Lung (tissue), 11 donors: ENCODE measurements at regions not wholly inside any gene's neighbourhood (a gene's known extent, or its start where the extent isn't known, plus 50 kb on each side); places are given as distances from the start of the nearest gene placed in this dataset.

ENCODE experiments used
- ATAC-seq: fragments of 200-7000 bp; cut with Tn5 transposase; one replicate; pipeline ENCODE4 v1.9.1; 2020; ENCODE audit warnings: moderate number of reproducible peaks; ENCODE audit not compliant: insufficient read depth, low FRiP score
- DNase-seq, 3 donors: peaks; one replicate each; pipeline ENCODE4 v3.0.0-alpha.2; 2013 to 2017
- H3K27ac ChIP-seq, 2 donors: one replicate each; pipeline ENCODE4 v1.5.1; 2013; ENCODE audit warnings: mild to moderate bottlenecking in 2 of 2, moderate library complexity in 2 of 2, control low read depth in 1 of 2, inconsistent platforms in 1 of 2, low read depth in 1 of 2, low read length in 1 of 2
- H3K27me3 ChIP-seq, 3 donors: one replicate each; pipeline ENCODE4 v1.5.1; 2013; ENCODE audit warnings: low read length in 2 of 3; ENCODE audit not compliant: control insufficient read depth in 3 of 3, insufficient read depth in 3 of 3
- H3K36me3 ChIP-seq, 4 donors: one replicate each; pipeline ENCODE4 v1.5.1; 2013; ENCODE audit warnings: low read length in 4 of 4, mild to moderate bottlenecking in 1 of 4, moderate library complexity in 1 of 4; ENCODE audit not compliant: control insufficient read depth in 4 of 4, insufficient read depth in 4 of 4
- H3K4me1 ChIP-seq, 5 donors: one replicate each; pipeline ENCODE4 v1.5.1; 2013; ENCODE audit warnings: low read length in 5 of 5, mild to moderate bottlenecking in 2 of 5, moderate library complexity in 1 of 5; ENCODE audit not compliant: control insufficient read depth in 5 of 5, insufficient read depth in 5 of 5
- H3K4me3 ChIP-seq: one replicate; pipeline ENCODE4 v1.5.1; 2013; ENCODE audit warnings: mild to moderate bottlenecking, control low read depth, moderate library complexity
- H3K9ac ChIP-seq, 2 donors: one replicate each; pipeline ENCODE4 v1.5.1; 2013; ENCODE audit warnings: low read length in 2 of 2, control low read depth in 1 of 2; ENCODE audit not compliant: insufficient read depth in 1 of 2
- H3K9me3 ChIP-seq, 4 donors: one replicate each; pipeline ENCODE4 v1.5.1; 2013; ENCODE audit warnings: low read length in 3 of 4, mild to moderate bottlenecking in 1 of 4, moderate library complexity in 1 of 4; ENCODE audit not compliant: control insufficient read depth in 4 of 4, insufficient read depth in 3 of 4
- WGBS, 2 donors: extraction: QIAGEN DNeasy Blood & Tissue Kit; methylation state at CpG; one replicate each; pipeline ENCODE4 v1.1.7; 2013; 5-methylcytosine and 5-hydroxymethylcytosine counted together
- TF ChIP-seq, protein P1 (sequence below): IDR thresholded peaks from 2 replicates; pipeline ENCODE4 v1.5.1; 2012; ENCODE audit warnings: mild to moderate bottlenecking; ENCODE audit errors: control extremely low read depth, extremely low read depth
- donor health status: control.
- donor health status: control.
- donor health status: Bipolar disorder and iron deficiency.
- donor health status: healthy.
- donor health status: DM: yes; HTN: yes; CAD: no.

DNA sequence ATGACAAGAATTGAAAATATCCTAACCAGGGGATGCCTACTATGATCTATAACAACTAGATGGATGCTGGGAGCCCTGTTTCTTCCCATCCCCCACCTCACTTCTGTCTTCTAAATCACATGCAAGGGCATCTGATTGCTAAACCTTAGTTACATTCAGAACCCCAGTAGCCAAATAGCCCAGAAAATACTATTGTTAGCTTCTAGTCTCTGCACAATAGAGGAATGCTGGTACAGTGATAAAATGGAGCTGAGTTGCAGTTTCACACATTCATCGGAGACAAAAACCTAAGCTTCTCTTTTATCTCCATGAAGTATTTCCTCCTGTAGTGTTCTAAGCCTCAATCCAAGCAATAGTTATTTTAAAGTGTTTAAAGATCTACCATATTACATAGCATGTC, 942.9 kb downstream of the RPS29 start:
- ATAC-seq (no peak), DNase-seq (no peak)
- H3K27me3 ChIP-seq: no peaks in the 10 kb centered on the region
- H3K9me3 ChIP-seq: peaks cover 0 to 3% (median 0%) of the 10 kb centered on the region in 4 donors
- TF ChIP-seq, protein P1, sequence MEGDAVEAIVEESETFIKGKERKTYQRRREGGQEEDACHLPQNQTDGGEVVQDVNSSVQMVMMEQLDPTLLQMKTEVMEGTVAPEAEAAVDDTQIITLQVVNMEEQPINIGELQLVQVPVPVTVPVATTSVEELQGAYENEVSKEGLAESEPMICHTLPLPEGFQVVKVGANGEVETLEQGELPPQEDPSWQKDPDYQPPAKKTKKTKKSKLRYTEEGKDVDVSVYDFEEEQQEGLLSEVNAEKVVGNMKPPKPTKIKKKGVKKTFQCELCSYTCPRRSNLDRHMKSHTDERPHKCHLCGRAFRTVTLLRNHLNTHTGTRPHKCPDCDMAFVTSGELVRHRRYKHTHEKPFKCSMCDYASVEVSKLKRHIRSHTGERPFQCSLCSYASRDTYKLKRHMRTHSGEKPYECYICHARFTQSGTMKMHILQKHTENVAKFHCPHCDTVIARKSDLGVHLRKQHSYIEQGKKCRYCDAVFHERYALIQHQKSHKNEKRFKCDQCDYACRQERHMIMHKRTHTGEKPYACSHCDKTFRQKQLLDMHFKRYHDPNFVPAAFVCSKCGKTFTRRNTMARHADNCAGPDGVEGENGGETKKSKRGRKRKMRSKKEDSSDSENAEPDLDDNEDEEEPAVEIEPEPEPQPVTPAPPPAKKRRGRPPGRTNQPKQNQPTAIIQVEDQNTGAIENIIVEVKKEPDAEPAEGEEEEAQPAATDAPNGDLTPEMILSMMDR: no peak
- no peaks in the 10 kb centered on the region for H3K4me1 ChIP-seq
- H3K36me3 ChIP-seq: no peaks in the 10 kb centered on the region
- no peak overlapping the region for H3K9ac ChIP-seq
- no peak overlapping the region for H3K27ac ChIP-seq
- no peak overlapping the region for H3K4me3 ChIP-seq
- 82 to 95% methylated on average over 1 of the region's 1 CpG for WGBS, 2 donors

DNA sequence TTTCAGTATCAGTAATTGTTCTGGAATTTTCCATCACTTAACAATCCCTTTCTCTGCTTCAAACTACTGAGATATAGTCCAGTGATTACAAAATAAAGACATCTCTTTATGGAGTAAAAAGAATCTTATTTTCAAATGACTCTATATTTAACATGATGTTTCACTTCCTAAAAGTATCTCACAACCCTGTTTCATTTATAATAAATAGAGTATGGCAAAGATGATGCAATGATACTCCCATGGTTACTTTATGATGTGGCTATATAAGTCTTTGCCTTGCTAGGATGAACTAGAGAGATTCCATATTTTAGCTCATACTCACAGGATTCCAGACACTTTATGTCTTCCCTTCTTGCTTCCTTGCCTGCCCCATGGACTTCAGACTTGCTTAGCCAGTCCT, 953.5 kb upstream of the MDGA2 start:
- Histone ChIP-seq H3K27ac (no peak overlapping the region), H3K9ac (no peak overlapping the region), H3K9me3 (no peaks in the 10 kb centered on the region), H3K4me3 (no peak overlapping the region), H3K4me1 (no peaks in the 10 kb centered on the region), H3K36me3 (no peaks in the 10 kb centered on the region), H3K27me3 (no peaks in the 10 kb centered on the region)
- ATAC-seq: no peak
- DNase-seq: no peak
- TF ChIP-seq, protein P1: no peak

DNA sequence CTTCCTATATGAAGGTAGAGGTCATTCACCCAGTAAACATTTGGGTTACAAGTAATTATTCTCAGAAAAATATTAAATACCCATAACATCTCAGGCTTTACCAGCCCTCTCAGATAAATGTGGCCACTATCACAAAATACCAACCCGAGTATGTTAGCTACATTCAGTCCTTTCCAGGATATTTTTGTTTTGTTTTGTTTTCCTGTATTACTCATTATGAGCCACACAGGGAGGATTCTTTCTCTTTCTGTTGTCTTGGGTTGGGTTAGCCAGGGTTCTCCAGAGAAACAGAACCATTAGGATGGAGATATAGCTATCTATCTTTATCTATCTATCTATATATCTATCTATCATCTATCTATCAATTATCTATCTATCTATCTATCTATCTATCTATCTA, 947.6 kb upstream of the MDGA2 start:
- no peaks in the 10 kb centered on the region for H3K36me3 ChIP-seq
- no peaks in the 10 kb centered on the region for H3K9me3 ChIP-seq
- TF ChIP-seq, protein P1: no peak
- no peaks in the 10 kb centered on the region for H3K27me3 ChIP-seq
- ATAC-seq (no peak), DNase-seq (no peak)
- H3K4me3 ChIP-seq: no peak overlapping the region
- H3K4me1 ChIP-seq: no peaks in the 10 kb centered on the region
- 56 to 71% methylated on average over 1 of the region's 1 CpG for WGBS, 2 donors
- H3K27ac ChIP-seq: no peak overlapping the region
- no peak overlapping the region for H3K9ac ChIP-seq

DNA sequence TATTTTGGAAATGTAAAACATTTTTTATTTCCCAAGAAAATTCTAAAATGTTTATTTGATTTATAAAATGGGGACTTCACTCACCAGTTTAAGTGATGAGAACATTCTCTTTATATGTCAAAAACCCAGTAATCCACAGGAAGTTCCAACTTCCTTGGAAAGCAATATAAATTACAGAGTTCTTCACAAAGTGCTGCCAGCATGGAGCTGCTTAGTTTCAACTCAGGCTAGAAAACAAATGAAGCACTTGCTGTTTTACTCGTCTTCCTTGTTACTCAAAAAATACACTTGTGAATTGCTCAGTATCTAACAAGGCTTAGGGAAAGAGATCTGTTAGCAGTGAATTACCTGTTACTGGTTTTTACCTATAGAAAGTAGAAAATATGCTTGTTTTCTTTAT, 942.7 kb upstream of the MDGA2 start:
- no peaks in the 10 kb centered on the region for H3K36me3 ChIP-seq
- WGBS, 2 donors: 25 to 32% methylated on average over 1 of the region's 1 CpG
- H3K4me3 ChIP-seq: no peak overlapping the region
- no peaks in the 10 kb centered on the region for H3K4me1 ChIP-seq
- H3K27me3 ChIP-seq: no peaks in the 10 kb centered on the region
- TF ChIP-seq, protein P1: no peak
- ATAC-seq (no peak), DNase-seq (no peak)
- H3K9me3 ChIP-seq: peaks cover 0 to 2% (median 0%) of the 10 kb centered on the region in 4 donors
- H3K27ac ChIP-seq: no peak overlapping the region
- no peak overlapping the region for H3K9ac ChIP-seq
